ENCODE measurements at regions not wholly inside any gene's neighbourhood (a gene's known extent, or its start where the extent isn't known, plus 50 kb on each side); places are given as distances from the start of the nearest gene placed in this dataset.

DNA sequence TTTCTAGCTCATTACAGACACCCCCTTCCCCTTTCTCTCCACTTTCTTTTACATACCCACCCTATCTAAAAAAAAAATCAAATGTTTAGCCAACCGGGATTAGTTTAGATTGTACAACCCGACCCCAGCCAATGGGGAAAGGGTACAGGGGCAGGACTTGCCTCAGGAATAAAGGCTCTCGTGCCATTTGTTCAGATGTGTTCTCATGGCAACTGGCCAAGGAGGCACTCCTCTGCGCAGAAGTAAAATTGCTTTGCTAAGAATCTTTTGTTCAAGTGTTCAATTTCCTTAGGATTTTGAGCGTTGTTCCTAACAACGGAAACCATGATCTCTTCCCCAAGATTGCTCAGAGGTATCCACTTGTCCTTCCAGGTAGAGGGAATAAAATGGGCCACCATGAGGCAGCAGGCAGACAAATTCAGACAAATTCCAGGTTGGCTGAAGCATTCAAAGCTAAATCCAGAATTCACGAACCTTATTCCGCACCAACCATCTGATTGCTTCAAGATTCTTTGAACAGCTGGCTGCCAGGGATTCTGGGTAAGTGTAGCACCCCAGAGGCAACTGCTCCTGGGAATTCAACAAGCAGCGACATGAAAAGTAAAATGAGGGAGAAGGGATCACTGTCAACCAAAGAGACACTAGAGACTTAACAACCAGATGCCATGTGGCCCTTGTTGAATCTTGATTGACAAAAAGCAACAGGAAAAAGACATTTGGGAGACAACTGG lies 431.8 kb downstream of the PREX1 start:
- no peak for DNase-seq
- no peak for ATAC-seq
- Histone ChIP-seq H3K4me1 (no peaks in the 10 kb centered on the region), H3K36me3 (ENCODE audit: insufficient read depth in 1 of 2, low read depth in 1 of 2) (no peaks in the 10 kb centered on the region), H3K9me3 (no peaks in the 10 kb centered on the region), H3K27me3 (ENCODE audit: insufficient read depth in 3 of 3, low read length in 2 of 3) (peaks cover 0 to 9% (median 3%) of the 10 kb centered on the region in 3 donors), H3K27ac (no peak overlapping the region), H3K4me3 (no peak overlapping the region)
- intact Hi-C loops (cut with DNase I), result no loop called here
- TF ChIP-seq, protein P1, sequence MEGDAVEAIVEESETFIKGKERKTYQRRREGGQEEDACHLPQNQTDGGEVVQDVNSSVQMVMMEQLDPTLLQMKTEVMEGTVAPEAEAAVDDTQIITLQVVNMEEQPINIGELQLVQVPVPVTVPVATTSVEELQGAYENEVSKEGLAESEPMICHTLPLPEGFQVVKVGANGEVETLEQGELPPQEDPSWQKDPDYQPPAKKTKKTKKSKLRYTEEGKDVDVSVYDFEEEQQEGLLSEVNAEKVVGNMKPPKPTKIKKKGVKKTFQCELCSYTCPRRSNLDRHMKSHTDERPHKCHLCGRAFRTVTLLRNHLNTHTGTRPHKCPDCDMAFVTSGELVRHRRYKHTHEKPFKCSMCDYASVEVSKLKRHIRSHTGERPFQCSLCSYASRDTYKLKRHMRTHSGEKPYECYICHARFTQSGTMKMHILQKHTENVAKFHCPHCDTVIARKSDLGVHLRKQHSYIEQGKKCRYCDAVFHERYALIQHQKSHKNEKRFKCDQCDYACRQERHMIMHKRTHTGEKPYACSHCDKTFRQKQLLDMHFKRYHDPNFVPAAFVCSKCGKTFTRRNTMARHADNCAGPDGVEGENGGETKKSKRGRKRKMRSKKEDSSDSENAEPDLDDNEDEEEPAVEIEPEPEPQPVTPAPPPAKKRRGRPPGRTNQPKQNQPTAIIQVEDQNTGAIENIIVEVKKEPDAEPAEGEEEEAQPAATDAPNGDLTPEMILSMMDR (IDR thresholded peaks at IDR 0.05), result no peak
- 33 to 48% (median 35%) methylated on average over 9 of the region's 9 CpGs for WGBS, 3 donors

DNA sequence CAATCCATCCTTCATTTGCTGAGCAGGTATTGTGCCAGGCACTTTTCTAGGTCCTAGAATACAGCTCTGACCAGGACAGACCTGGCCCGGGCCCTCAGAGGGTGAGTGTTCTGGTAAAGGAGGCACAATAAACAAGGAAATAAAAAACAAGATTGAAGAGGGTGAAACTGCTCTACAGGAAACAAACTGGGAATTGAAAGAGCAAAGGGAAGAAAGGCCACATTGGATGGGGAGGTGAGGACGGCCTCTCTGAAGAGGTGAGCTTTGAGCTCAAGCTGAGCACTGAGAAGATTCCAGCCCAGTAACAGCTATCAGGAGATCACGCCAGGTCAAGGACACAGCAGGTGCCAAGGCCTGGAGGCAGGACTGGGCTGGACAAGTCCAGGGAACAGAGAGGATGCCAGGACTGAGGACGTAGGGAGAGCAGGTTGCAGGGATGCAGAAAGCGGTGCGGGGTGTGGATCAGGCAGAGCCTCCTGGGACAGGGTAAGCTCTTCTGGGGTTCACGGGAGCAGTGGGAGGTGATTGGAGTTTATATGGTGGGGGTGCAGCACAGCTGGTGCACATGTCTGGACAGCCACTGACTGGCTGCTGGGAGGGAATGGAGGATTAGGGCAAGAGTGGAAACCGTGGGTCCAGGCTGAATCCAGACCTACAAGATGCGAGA lies 433.3 kb downstream of the PREX1 start:
- Histone ChIP-seq H3K27ac (no peak overlapping the region), H3K4me3 (no peak overlapping the region), H3K4me1 (no peaks in the 10 kb centered on the region), H3K9me3 (no peaks in the 10 kb centered on the region), H3K27me3 (ENCODE audit: insufficient read depth in 3 of 3, low read length in 2 of 3) (peaks cover 0 to 9% (median 3%) of the 10 kb centered on the region in 3 donors), H3K36me3 (ENCODE audit: insufficient read depth in 1 of 2, low read depth in 1 of 2) (no peaks in the 10 kb centered on the region)
- intact Hi-C loops (cut with DNase I), result no loop called here
- DNase-seq, result no peak
- 78 to 86% (median 80%) methylated on average over 9 of the region's 9 CpGs for WGBS, 3 donors
- TF ChIP-seq, protein P1 (IDR thresholded peaks at IDR 0.05), result no peak
- ATAC-seq, result no peak

DNA sequence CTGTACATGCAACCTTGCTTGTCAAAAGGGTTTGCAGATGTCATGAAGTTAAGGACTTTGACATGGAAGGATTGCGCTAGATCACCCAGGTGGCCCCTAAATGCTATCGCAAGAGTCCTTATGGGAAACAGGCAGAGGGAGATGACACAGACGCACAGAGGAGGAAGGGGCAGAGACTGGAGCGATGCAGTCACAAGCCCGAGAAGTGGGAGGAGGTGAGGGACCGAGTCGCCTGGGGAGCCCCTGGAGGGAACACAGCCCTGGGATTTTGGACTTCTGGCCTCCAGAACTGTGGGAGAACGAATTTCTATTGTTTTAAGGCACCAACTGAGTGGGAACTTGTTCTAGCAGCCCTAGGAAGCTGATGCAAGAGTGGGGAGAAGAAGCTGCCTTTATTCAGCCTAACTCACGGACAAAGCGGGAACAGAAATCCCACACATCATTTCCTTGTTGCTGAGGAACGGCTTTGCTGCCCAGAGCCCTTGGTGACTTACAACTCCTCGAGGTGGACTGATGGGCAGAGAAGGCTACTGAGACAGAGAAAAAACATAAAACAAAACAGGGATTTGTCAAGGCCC lies 434.0 kb downstream of the PREX1 start:
- Histone ChIP-seq H3K27ac (no peak overlapping the region), H3K36me3 (ENCODE audit: insufficient read depth in 1 of 2, low read depth in 1 of 2) (no peaks in the 10 kb centered on the region), H3K9me3 (no peaks in the 10 kb centered on the region), H3K27me3 (ENCODE audit: insufficient read depth in 3 of 3, low read length in 2 of 3) (peaks cover 0 to 9% (median 3%) of the 10 kb centered on the region in 3 donors), H3K4me3 (no peak overlapping the region), H3K4me1 (no peaks in the 10 kb centered on the region)
- DNase-seq (no peak), ATAC-seq (no peak)
- intact Hi-C loops (cut with DNase I), result no loop called here
- WGBS, 3 donors, result 92 to 93% (median 93%) methylated on average over 12 of the region's 12 CpGs
- TF ChIP-seq, protein P1 (IDR thresholded peaks at IDR 0.05), result no peak

DNA sequence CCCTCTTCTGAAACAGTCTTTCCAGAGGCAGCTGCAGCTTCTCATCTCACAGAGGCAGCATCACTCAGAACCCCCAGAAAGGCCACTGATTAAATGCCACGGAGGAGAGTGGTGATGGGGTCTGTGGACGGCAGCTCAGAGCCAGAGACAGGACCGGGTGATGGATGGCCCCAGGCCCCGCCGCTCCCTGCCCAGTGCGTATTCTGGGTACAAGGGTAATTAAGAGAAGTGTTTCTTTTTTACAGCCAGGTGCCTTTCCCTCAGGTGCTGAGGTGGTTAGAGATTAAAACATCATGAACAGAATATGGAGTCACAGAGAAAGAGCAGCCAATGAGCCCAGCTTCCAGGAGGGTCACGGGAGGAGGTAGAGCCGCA lies 434.5 kb downstream of the PREX1 start:
- ATAC-seq, result no peak
- Histone ChIP-seq H3K9me3 (no peaks in the 10 kb centered on the region), H3K36me3 (ENCODE audit: insufficient read depth in 1 of 2, low read depth in 1 of 2) (no peaks in the 10 kb centered on the region), H3K4me3 (no peak overlapping the region), H3K4me1 (no peaks in the 10 kb centered on the region), H3K27me3 (ENCODE audit: insufficient read depth in 3 of 3, low read length in 2 of 3) (peaks cover 0 to 9% (median 3%) of the 10 kb centered on the region in 3 donors), H3K27ac (no peak overlapping the region)
- intact Hi-C loops (cut with DNase I), result no loop called here
- WGBS, 3 donors, result 93 to 98% (median 96%) methylated on average over 8 of the region's 8 CpGs
- TF ChIP-seq, protein P1 (IDR thresholded peaks at IDR 0.05), result no peak
- no peak for DNase-seq
